Left lobe of liver (tissue), 2 donors: ENCODE measurements at regions not wholly inside any gene's neighbourhood (a gene's known extent, or its start where the extent isn't known, plus 50 kb on each side); places are given as distances from the start of the nearest gene placed in this dataset.

Source experiments
- ATAC-seq: fragments of 200-7000 bp; cut with Tn5 transposase; one replicate; pipeline ENCODE4 v1.9.1; 2020; ENCODE audit warnings: mild to moderate bottlenecking, moderate library complexity
- DNase-seq: peaks from one replicate; pipeline ENCODE4 v3.0.0-alpha.2; 2020; ENCODE audit warnings: low spot score
- donor health status: DM: no; HTN: no; CAD: no; lungs with moderate emphysema.
- donor health status: DM: no; HTN: yes; CAD: no.

DNA sequence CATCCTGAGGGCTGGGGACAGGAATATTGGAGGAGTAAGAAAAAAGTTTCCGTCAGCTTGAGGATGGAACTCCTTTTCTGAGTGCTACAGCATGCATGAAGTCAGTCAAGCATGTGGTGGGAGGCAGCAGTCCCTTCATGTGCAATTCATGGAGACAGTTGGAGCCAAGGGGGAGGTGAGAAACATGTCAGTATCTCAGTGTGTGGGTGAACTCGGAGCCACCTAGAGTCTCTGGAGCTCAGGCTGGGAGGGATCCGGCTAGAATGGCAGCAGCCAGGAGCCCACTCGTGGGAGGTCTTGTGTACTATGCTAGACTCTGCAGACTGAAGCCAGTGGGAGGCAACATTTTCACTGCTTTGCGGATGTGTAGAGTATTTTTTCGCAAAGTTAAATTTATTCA lies 60.3 kb downstream of the AVPR1A start:
- ATAC-seq (no peak), DNase-seq (no peak)

GRCh38 chr12:63086149-63086915 lies 64.7 kb downstream of the AVPR1A start:
- ATAC-seq = peak; percentile 97
- DNase-seq = peak; percentile 89

- ATAC-seq = no peak
- no peak for DNase-seq
Measured at GRCh38 chr12:63085120-63085519, 65.9 kb downstream of the AVPR1A start.

DNA sequence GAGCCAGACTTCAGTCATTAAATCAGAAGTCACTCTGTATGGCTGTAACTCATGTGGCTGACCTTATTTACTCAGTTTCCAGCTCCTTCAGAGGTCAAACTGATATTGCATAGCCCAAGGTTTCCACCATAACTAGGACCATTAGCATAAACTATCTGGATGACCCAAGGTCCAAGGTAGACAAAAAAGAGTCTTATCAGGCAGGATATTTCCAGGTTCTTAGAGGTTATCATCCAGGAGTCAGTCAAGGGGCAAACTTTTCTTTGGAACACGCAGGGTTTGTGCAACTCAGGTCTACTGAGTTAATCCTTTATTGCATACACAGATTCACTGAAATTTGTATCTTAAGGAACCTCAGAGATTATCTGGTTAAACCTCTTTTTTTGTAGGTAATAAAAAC lies 66.5 kb downstream of the AVPR1A start:
- DNase-seq (no peak), ATAC-seq (no peak)

DNA sequence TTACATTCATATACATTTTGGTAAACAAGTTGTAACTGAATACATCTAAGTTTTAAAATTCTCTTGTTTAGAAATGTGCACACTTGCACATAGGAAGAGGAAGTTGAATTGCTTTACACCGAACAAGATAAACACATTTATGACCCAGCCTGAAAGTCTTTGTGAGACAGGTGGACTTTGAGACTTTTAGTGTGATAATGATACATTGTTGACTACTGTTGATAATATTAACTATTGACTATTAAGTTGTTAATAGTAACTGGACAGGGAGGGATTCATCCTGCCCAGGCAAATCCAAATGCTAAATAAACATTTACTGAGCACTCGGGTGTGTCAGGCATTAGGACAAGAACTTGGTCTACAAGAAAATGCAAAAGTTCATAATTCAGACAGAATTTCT lies 68.0 kb downstream of the AVPR1A start:
- ATAC-seq (no peak), DNase-seq (no peak)

- no peak for DNase-seq
- ATAC-seq = no peak
Measured at GRCh38 chr12:63079791-63080502, 71.1 kb downstream of the AVPR1A start.

- ATAC-seq = no peak
- DNase-seq = no peak
Measured at GRCh38 chr12:63078906-63079305, 72.1 kb downstream of the AVPR1A start.

- ATAC-seq = no peak
- DNase-seq = no peak
Measured at GRCh38 chr12:63075376-63076060, 75.5 kb downstream of the AVPR1A start.

GRCh38 chr12:63070709-63071108 lies 80.3 kb downstream of the AVPR1A start:
- DNase-seq (no peak), ATAC-seq (no peak)

DNA sequence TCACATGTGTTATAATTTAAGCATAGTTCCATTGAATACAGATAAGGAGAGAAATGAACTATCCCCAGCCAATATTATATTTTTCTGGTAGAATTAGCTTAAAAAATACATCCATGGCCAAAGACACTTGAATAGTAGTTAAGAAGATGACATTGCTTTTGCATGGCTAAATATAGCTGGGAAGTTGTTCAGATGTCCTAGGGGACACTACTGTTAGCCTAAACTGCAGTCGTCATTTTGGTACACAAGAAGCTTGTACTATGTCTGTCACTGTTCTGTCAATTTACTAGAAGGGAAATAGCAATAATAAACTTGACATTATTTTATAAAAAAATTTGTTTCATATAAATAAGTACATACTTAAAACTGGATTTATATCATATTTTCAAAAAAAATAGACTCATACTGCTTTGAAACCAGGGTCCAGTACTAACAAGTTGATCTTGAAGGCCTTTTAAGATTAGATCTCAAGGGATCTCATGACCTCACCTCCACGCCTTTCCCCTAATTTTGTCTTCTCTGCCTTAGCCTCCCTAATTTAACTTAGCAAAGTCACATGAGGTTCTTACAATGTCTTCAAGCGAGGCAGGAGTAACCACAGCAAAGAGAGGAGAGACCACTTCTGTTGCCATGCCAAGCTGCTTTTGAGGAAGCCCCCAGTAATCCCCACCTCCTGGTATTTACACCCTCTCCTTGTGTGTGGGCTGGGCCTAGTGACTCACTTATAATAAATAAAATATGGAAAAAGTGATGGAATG lies 81.0 kb downstream of the AVPR1A start:
- no peak for DNase-seq
- no peak for ATAC-seq

DNA sequence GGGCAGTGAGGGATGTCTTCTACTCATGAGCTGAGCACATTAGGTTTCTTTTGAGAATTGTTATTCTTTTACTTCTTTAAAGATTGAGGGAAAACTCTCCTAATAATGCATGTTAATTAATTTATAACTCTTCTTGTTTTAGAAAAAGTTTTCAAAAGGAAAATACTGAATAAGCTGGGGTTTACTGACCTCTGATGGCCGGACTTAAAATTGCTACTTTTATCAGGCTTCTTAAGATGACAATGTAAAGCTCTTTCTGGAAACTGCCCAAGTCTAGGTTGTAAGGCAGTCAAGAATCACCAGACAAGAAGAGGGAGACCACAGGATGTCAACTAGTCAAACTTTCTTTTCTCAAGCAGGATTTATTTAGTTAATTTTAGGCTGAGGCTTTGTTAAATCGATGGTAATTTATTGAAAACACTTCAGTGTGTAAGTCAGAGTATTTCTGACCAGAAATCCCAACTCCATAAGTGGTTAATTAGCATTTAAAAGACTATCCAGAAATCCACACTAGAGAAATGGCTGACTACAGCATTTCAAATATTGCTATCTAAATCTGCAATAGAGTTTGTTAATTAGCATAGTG lies 82.1 kb downstream of the AVPR1A start:
- peak; percentile 45 for ATAC-seq
- DNase-seq = no peak

DNA sequence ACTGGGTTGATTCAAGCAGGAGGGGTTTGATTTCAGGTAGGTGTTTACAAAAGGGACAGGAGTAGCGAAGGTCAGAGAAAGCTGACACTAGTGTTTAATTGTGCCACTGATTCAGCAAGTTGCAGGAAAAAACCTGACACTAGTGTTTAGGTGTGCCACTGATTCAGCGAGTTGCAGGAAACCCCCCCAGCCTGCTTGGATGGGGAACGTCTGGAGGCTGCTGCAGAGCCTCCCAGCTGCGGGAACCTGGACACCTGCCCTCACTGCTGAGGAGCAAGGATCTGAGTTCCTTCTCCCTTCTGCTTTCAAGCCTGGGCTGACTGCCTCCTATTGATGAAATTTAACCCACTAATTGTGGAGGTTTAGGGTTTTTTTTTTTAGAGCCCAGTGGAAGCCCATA lies 84.2 kb downstream of the AVPR1A start:
- ATAC-seq (no peak), DNase-seq (no peak)

- DNase-seq (no peak), ATAC-seq (no peak)
Measured at GRCh38 chr12:63066136-63066535, 84.9 kb downstream of the AVPR1A start.

GRCh38 chr12:63064080-63064479 lies 86.9 kb downstream of the AVPR1A start:
- ATAC-seq = no peak

DNA sequence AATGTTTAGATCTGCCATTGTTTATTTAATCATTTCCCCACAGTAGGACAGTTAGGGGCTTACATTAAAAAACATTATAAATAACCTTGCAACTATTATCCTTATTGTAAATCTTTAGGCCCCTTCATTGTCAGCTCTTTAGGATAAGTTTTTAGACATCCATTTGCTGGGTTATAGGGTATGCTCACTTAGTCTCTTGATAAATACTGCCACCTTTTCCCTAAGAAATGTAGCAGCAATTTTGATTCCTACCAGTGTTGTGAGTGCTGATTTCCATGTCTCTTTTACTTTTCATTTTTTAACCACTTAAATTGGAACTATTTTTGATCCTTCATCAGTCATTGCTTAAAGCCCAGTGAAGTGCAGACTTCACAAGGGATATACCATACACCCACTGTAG lies 94.4 kb downstream of the AVPR1A start:
- ATAC-seq (no peak), DNase-seq (no peak)

More at GRCh38 chr12:63064080-63064479, 86.9 kb downstream of the AVPR1A start:
- DNase-seq = no peak

GRCh38 chr12:63052696-63053095 lies 98.3 kb downstream of the AVPR1A start:
- ATAC-seq (no peak), DNase-seq (no peak)

GRCh38 chr12:63047146-63047545 lies 103.9 kb downstream of the AVPR1A start:
- DNase-seq = no peak
- ATAC-seq = no peak

GRCh38 chr12:63045020-63045860 lies 105.8 kb downstream of the AVPR1A start:
- DNase-seq = no peak
- no peak for ATAC-seq

DNA sequence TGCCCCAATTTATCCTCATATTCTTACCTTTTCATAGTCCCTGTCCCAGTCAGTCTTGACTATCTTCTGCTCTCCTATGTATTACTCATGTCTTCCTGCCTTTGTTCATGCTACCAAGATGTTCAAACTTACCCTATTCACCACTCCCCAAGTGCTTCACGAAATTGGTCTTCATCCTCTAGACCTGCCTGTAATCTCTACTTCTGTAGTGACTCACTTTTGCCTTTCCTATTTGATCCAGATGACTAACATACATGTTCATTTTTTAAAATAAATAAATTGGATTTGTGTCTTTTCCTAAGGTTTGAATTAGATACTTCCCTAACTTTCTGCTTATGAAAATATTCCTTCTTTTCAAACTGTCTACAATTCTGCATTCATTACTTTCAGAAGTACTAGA lies 107.7 kb upstream of the PPM1H start:
- ATAC-seq = no peak
- DNase-seq = no peak

GRCh38 chr12:63041601-63042000 lies 106.7 kb upstream of the PPM1H start:
- ATAC-seq (no peak), DNase-seq (no peak)
